GM03348 (cell line): ENCODE measurements at regions not wholly inside any gene's neighbourhood (a gene's known extent, or its start where the extent isn't known, plus 50 kb on each side); places are given as distances from the start of the nearest gene placed in this dataset.
"Not testable (repeated sequence)": the region's sequence is repeated elsewhere in the genome, so short reads cannot be mapped to it uniquely, and the experiment has no call there.

Experiments used
- DNase-seq: peaks from one replicate; pipeline ENCODE4 v3.0.0; 2012; ENCODE audit warnings: low spot score

GRCh38 chr6:2376429-2377355 is 131.3 kb upstream of the GMDS start:
- no peak for DNase-seq

GRCh38 chr6:2375443-2375842 is 130.0 kb upstream of the GMDS start:
- DNase-seq: no peak

- no peak for DNase-seq
These were observed 124.2 kb upstream of the GMDS start for GRCh38 chr6:2369606-2370005.

GRCh38 chr6:2363211-2363610 is 117.8 kb upstream of the GMDS start:
- no peak for DNase-seq

GRCh38 chr6:2361195-2361594 is 115.8 kb upstream of the GMDS start:
- no peak for DNase-seq

- no peak for DNase-seq
These were observed 115.3 kb upstream of the GMDS start for GRCh38 chr6:2360716-2361115.

GRCh38 chr6:2360126-2360525 is 114.7 kb upstream of the GMDS start:
- no peak for DNase-seq

GRCh38 chr6:2355150-2355549 is 109.7 kb upstream of the GMDS start:
- no peak for DNase-seq

GRCh38 chr6:2354138-2354491 is 108.7 kb upstream of the GMDS start:
- DNase-seq: no peak

- peak; percentile 81 for DNase-seq
These were observed 108.2 kb upstream of the GMDS start for GRCh38 chr6:2353412-2354137.

GRCh38 chr6:2351807-2352431 is 106.5 kb upstream of the GMDS start:
- DNase-seq: peak; percentile 69

GRCh38 chr6:2351090-2351489 is 105.7 kb upstream of the GMDS start:
- no peak for DNase-seq

- no peak for DNase-seq
These were observed 100.7 kb upstream of the GMDS start for GRCh38 chr6:2346078-2346477.

- DNase-seq: no peak
These were observed 99.0 kb upstream of the GMDS start for GRCh38 chr6:2344319-2344905.

GRCh38 chr6:2327591-2327990 is 82.2 kb upstream of the GMDS start:
- DNase-seq: no peak

GRCh38 chr6:2324166-2324953 is 79.0 kb upstream of the GMDS start:
- no peak for DNase-seq

GRCh38 chr6:2317498-2317897 is 72.1 kb upstream of the GMDS start:
- not testable (repeated sequence) for DNase-seq

- DNase-seq: no peak
These were observed 69.2 kb upstream of the GMDS start for GRCh38 chr6:2314641-2315040.

GRCh38 chr6:2310042-2310441 is 64.6 kb upstream of the GMDS start:
- DNase-seq: no peak

GRCh38 chr6:2309122-2309521 is 63.7 kb upstream of the GMDS start:
- DNase-seq: no peak

- DNase-seq: no peak
These were observed 62.4 kb upstream of the GMDS start for GRCh38 chr6:2307799-2308198.

GRCh38 chr6:2305951-2306350 is 60.5 kb upstream of the GMDS start:
- no peak for DNase-seq
